ENCODE measurements at regions not wholly inside any gene's neighbourhood (a gene's known extent, or its start where the extent isn't known, plus 50 kb on each side); places are given as distances from the start of the nearest gene placed in this dataset.

DNA sequence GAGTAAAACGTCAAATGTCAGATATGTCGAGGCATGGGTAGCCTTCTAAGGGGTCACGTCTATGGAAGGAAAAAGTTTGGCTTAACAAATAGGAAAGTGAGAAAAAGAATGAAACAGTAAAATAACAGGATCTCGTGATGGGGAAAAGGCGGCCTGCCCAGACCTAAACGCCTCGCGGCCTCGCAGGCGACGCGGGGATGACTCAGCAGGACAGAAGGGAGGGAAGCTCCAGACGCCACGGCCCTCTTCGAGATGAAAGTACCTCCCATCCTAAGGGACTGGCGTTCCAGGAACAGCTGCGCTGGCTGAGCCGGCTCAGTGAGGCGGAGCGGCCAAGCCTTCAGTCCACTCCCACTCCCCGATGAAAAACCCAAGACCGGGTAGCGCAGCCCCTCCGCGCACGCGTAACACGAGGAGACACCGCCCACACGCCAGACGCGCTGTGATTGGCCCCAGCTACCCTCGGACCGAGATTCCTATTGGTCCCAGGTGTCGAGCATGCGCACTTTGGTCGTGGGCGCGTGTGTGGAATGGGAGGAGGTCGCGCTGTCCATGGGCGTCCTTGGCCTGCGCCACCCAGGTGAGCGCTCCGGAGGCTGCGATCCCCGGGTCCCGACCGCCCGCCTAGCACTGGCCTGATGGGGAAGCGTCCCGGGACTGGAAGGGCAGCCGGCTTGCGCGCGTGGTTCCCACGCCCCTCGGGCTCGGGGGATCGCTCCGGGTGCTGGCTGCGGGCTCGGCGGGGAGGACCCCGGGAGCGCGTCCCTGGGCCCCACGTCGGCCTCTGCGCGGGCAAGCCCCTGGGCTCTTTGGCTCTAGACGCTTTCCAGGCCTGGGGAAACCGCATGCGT is 588.5 kb downstream of the MTRR start (continued):
- TF ChIP-seq, protein P1, sequence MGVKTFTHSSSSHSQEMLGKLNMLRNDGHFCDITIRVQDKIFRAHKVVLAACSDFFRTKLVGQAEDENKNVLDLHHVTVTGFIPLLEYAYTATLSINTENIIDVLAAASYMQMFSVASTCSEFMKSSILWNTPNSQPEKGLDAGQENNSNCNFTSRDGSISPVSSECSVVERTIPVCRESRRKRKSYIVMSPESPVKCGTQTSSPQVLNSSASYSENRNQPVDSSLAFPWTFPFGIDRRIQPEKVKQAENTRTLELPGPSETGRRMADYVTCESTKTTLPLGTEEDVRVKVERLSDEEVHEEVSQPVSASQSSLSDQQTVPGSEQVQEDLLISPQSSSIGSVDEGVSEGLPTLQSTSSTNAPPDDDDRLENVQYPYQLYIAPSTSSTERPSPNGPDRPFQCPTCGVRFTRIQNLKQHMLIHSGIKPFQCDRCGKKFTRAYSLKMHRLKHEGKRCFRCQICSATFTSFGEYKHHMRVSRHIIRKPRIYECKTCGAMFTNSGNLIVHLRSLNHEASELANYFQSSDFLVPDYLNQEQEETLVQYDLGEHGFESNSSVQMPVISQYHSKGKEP (CRISPR knock-in tag; IDR thresholded peaks at IDR 0.05), result no peak
- TF ChIP-seq ZBTB3 (CRISPR knock-in tag; IDR thresholded peaks at IDR 0.05; ENCODE audit: borderline replicate concordance, low read depth) (no peak), RORA (CRISPR knock-in tag; IDR thresholded peaks at IDR 0.05) (no peak), ZNF775 (CRISPR knock-in tag; IDR thresholded peaks at IDR 0.05; ENCODE audit: borderline replicate concordance) (no peak), ZNF841 (CRISPR knock-in tag; IDR thresholded peaks at IDR 0.05; ENCODE audit: borderline replicate concordance) (no peak), ZNF839 (CRISPR knock-in tag; IDR thresholded peaks at IDR 0.05; ENCODE audit: borderline replicate concordance) (no peak), SNRNP70 (IDR thresholded peaks at IDR 0.05; ENCODE audit: low read depth, low read length) (no peak), ZFP36 (IDR thresholded peaks at IDR 0.05; ENCODE audit: borderline replicate concordance, low read depth, low read length, partially characterized antibody) (no peak), SP140L (CRISPR knock-in tag; IDR thresholded peaks at IDR 0.05; ENCODE audit: borderline replicate concordance) (no peak), ZSCAN22 (CRISPR knock-in tag; IDR thresholded peaks at IDR 0.05) (no peak), SP4 (CRISPR knock-in tag; IDR thresholded peaks at IDR 0.05) (peak; percentile 49; the same call in 1 of the 2 replicates), ZNF263 (CRISPR knock-in tag; IDR thresholded peaks at IDR 0.05) (peak; percentile 27; the same call in 1 of the 2 replicates)
- TF ChIP-seq, protein P2, sequence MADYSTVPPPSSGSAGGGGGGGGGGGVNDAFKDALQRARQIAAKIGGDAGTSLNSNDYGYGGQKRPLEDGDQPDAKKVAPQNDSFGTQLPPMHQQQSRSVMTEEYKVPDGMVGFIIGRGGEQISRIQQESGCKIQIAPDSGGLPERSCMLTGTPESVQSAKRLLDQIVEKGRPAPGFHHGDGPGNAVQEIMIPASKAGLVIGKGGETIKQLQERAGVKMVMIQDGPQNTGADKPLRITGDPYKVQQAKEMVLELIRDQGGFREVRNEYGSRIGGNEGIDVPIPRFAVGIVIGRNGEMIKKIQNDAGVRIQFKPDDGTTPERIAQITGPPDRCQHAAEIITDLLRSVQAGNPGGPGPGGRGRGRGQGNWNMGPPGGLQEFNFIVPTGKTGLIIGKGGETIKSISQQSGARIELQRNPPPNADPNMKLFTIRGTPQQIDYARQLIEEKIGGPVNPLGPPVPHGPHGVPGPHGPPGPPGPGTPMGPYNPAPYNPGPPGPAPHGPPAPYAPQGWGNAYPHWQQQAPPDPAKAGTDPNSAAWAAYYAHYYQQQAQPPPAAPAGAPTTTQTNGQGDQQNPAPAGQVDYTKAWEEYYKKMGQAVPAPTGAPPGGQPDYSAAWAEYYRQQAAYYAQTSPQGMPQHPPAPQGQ (CRISPR knock-in tag; IDR thresholded peaks at IDR 0.05; ENCODE audit: borderline replicate concordance), result no peak
- TF ChIP-seq, protein P3, sequence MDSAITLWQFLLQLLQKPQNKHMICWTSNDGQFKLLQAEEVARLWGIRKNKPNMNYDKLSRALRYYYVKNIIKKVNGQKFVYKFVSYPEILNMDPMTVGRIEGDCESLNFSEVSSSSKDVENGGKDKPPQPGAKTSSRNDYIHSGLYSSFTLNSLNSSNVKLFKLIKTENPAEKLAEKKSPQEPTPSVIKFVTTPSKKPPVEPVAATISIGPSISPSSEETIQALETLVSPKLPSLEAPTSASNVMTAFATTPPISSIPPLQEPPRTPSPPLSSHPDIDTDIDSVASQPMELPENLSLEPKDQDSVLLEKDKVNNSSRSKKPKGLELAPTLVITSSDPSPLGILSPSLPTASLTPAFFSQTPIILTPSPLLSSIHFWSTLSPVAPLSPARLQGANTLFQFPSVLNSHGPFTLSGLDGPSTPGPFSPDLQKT (CRISPR knock-in tag; IDR thresholded peaks at IDR 0.05; ENCODE audit: borderline replicate concordance), result no peak
- TF ChIP-seq, protein P4, sequence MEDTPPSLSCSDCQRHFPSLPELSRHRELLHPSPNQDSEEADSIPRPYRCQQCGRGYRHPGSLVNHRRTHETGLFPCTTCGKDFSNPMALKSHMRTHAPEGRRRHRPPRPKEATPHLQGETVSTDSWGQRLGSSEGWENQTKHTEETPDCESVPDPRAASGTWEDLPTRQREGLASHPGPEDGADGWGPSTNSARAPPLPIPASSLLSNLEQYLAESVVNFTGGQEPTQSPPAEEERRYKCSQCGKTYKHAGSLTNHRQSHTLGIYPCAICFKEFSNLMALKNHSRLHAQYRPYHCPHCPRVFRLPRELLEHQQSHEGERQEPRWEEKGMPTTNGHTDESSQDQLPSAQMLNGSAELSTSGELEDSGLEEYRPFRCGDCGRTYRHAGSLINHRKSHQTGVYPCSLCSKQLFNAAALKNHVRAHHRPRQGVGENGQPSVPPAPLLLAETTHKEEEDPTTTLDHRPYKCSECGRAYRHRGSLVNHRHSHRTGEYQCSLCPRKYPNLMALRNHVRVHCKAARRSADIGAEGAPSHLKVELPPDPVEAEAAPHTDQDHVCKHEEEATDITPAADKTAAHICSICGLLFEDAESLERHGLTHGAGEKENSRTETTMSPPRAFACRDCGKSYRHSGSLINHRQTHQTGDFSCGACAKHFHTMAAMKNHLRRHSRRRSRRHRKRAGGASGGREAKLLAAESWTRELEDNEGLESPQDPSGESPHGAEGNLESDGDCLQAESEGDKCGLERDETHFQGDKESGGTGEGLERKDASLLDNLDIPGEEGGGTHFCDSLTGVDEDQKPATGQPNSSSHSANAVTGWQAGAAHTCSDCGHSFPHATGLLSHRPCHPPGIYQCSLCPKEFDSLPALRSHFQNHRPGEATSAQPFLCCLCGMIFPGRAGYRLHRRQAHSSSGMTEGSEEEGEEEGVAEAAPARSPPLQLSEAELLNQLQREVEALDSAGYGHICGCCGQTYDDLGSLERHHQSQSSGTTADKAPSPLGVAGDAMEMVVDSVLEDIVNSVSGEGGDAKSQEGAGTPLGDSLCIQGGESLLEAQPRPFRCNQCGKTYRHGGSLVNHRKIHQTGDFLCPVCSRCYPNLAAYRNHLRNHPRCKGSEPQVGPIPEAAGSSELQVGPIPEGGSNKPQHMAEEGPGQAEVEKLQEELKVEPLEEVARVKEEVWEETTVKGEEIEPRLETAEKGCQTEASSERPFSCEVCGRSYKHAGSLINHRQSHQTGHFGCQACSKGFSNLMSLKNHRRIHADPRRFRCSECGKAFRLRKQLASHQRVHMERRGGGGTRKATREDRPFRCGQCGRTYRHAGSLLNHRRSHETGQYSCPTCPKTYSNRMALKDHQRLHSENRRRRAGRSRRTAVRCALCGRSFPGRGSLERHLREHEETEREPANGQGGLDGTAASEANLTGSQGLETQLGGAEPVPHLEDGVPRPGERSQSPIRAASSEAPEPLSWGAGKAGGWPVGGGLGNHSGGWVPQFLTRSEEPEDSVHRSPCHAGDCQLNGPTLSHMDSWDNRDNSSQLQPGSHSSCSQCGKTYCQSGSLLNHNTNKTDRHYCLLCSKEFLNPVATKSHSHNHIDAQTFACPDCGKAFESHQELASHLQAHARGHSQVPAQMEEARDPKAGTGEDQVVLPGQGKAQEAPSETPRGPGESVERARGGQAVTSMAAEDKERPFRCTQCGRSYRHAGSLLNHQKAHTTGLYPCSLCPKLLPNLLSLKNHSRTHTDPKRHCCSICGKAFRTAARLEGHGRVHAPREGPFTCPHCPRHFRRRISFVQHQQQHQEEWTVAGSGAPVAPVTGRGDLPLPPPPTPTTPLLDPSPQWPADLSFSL (CRISPR knock-in tag; IDR thresholded peaks at IDR 0.05), result no peak
